AG04449 (cell line): ENCODE measurements at regions not wholly inside any gene's neighbourhood (a gene's known extent, or its start where the extent isn't known, plus 50 kb on each side); places are given as distances from the start of the nearest gene placed in this dataset.
"Not testable (repeated sequence)": the region's sequence is repeated elsewhere in the genome, so short reads cannot be mapped to it uniquely, and the experiment has no call there.

Experiments
- CTCF ChIA-PET: fragments of 350-600 bp; formaldehyde crosslinking; extraction: SDS; loops from one replicate; lab custom pipeline; 2021; ENCODE audit warnings: antibody characterized with exemption; lab: Yijun Ruan, JAX
- POLR2A ChIA-PET: fragments of 400-600, 350-600 bp; formaldehyde crosslinking; extraction: SDS; loops from one replicate; lab custom pipeline; 2020; ENCODE audit warnings: antibody characterized with exemption, inconsistent platforms; lab: Yijun Ruan, JAX
- DNase-seq: peaks from one replicate; pipeline ENCODE4 v3.0.0-alpha.2; 2010; ENCODE audit warnings: low read depth, low spot score
- H3K4me3 ChIP-seq: 2 replicates; pipeline ENCODE4 v1.5.1; 2011; ENCODE audit warnings: low read depth, mild to moderate bottlenecking, control low read depth, low read length
- CTCF ChIP-seq: IDR thresholded peaks from one replicate; pipeline ENCODE4 v1.5.1; 2011; ENCODE audit warnings: mild to moderate bottlenecking, moderate library complexity, low read length, control low read depth, inconsistent platforms; ENCODE audit not compliant: insufficient read depth; ENCODE audit errors: missing control alignments

- no peak for DNase-seq
- TF ChIP-seq CTCF = no peak
- no peak overlapping the region for H3K4me3 ChIP-seq
- CTCF ChIA-PET = no interaction called here
- POLR2A ChIA-PET = no interaction called here
These were observed 311.9 kb downstream of the EDEM1 start for GRCh38 chr3:5499404-5499803.

- H3K4me3 ChIP-seq = no peak overlapping the region
- POLR2A ChIA-PET = no interaction called here
- TF ChIP-seq CTCF = no peak
- DNase-seq = no peak
- CTCF ChIA-PET = no interaction called here
These were observed 315.6 kb downstream of the EDEM1 start for GRCh38 chr3:5503136-5503535.

GRCh38 chr3:5504135-5504534 lies 316.6 kb downstream of the EDEM1 start:
- CTCF ChIA-PET = no interaction called here
- TF ChIP-seq CTCF = no peak
- POLR2A ChIA-PET = no interaction called here
- no peak overlapping the region for H3K4me3 ChIP-seq
- DNase-seq = no peak

GRCh38 chr3:5505163-5505562 lies 317.7 kb downstream of the EDEM1 start:
- ChIA-PET POLR2A (no interaction called here), CTCF (no interaction called here)
- no peak overlapping the region for H3K4me3 ChIP-seq
- no peak for TF ChIP-seq CTCF
- DNase-seq = no peak

- TF ChIP-seq CTCF = no peak
- DNase-seq = no peak
- CTCF ChIA-PET = no interaction called here
- POLR2A ChIA-PET = no interaction called here
- no peak overlapping the region for H3K4me3 ChIP-seq
These were observed 318.5 kb downstream of the EDEM1 start for GRCh38 chr3:5505997-5506396.

GRCh38 chr3:5508860-5509259 lies 321.4 kb downstream of the EDEM1 start:
- DNase-seq, CTCF ChIA-PET, POLR2A ChIA-PET, H3K4me3 ChIP-seq: not testable (repeated sequence)

- POLR2A ChIA-PET = no interaction called here
- no peak for DNase-seq
- no peak overlapping the region for H3K4me3 ChIP-seq
- TF ChIP-seq CTCF = no peak
- CTCF ChIA-PET = no interaction called here
These were observed 322.8 kb downstream of the EDEM1 start for GRCh38 chr3:5510300-5510699.
